Hepatocyte (in vitro differentiated cells): ENCODE measurements at regions not wholly inside any gene's neighbourhood (a gene's known extent, or its start where the extent isn't known, plus 50 kb on each side); places are given as distances from the start of the nearest gene placed in this dataset.

ENCODE experiments used
- EZH2 ChIP-seq: fragments of 200-600 bp; sonication (generic); IDR thresholded peaks from 2 replicates; pipeline ENCODE4 v1.6.1; 2016; ENCODE audit warnings: antibody characterized with exemption, mild to moderate bottlenecking, borderline replicate concordance
- TF ChIP-seq, protein P1 (sequence below): fragments of 200-600 bp; sonication (generic); IDR thresholded peaks from 2 replicates; pipeline ENCODE4 v1.5.1; 2016; ENCODE audit warnings: antibody characterized with exemption, mild to moderate bottlenecking; ENCODE audit not compliant: poor library complexity

DNA sequence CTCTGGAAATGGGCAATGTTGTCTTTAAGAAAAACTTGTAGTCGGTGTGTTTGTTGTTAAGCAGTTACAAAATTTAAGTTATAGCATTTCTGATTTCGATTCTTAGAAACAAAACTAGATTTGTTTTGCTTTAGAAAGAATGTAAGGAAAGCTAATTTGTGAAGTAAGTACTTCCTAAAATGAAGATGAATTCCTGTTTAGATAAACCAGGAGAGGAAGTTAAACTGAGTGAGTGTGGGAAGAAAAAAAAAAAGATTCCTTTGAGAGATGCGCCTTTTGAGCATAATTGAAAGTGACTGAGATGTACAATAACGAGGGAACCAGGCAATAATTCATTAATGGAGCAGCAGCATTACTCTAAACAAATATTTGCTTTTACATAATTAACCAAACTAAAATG, 52.4 kb upstream of the ALOX12 start:
- TF ChIP-seq, protein P1, sequence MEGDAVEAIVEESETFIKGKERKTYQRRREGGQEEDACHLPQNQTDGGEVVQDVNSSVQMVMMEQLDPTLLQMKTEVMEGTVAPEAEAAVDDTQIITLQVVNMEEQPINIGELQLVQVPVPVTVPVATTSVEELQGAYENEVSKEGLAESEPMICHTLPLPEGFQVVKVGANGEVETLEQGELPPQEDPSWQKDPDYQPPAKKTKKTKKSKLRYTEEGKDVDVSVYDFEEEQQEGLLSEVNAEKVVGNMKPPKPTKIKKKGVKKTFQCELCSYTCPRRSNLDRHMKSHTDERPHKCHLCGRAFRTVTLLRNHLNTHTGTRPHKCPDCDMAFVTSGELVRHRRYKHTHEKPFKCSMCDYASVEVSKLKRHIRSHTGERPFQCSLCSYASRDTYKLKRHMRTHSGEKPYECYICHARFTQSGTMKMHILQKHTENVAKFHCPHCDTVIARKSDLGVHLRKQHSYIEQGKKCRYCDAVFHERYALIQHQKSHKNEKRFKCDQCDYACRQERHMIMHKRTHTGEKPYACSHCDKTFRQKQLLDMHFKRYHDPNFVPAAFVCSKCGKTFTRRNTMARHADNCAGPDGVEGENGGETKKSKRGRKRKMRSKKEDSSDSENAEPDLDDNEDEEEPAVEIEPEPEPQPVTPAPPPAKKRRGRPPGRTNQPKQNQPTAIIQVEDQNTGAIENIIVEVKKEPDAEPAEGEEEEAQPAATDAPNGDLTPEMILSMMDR = no peak
- no peak for TF ChIP-seq EZH2
